Right lobe of liver (tissue), 4 donors: ENCODE measurements at regions not wholly inside any gene's neighbourhood (a gene's known extent, or its start where the extent isn't known, plus 50 kb on each side); places are given as distances from the start of the nearest gene placed in this dataset.

ENCODE experiments used
- CTCF ChIP-seq, 4 donors: fragments of 200-600 bp in 3 of 4; fragments of 450-650 bp in 1 of 4; IDR thresholded peaks; one replicate each; pipeline versions ENCODE4 v1.5.1 to v1.8.0; 2016 to 2022; ENCODE audit warnings: antibody characterized with exemption in 4 of 4, mild to moderate bottlenecking in 2 of 4
- POLR2A ChIP-seq: fragments of 450-650 bp; IDR thresholded peaks from one replicate; pipeline ENCODE4 v1.6.1; 2017; ENCODE audit warnings: antibody characterized with exemption, mild to moderate bottlenecking
- donor health status: DM: no; HTN: no; CAD: no.
- donor health status: DM: no; HTN: no; CAD: no.
- donor health status: DM: no; HTN: yes; CAD: no.

DNA sequence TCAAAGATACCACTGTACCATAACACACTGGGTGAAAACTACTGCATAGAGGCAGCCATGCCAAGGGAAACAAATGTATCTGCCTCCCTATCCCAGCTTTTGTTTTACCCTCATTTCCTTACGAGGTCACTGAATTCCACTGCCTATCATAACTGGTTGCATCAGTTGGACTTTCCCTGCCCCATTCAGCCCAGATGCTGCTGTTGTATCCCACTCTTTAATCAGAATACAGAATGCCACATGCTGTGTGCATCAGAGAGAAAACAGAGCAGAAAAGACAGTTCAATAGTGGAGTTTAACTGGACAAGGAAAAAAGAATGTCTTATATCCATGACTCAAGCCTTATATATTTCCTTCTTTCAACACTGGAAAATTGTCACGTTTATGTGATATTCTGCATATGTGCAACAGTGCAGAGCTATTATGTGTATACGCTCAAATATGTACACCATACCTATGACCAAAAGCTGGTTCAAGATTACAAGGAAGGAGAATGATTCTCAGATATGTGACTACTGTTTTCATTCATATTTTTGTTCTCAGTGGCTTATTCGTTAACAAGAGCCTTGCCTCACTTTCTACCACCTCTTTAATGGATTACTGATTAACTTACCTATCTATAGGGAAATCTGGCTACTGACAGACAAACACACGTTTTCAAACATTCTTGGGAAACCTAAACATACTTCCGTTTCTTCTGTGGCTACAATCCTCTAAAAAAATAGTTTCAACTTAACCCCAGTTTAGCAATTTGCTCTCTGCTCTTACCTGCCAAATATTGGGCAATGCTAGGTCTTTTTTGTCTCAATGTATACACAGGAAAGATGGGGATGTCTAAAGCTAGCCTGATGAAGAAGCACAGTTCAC is 378.9 kb downstream of the SMARCA1 start:
- no peak for TF ChIP-seq CTCF (IDR thresholded peaks at IDR 0.05)
- TF ChIP-seq POLR2A, result no peak
